Activated CD4-positive, alpha-beta memory T cell treated with anti-CD3 and anti-CD28 coated beads, Interleukin-2, amount 10 ng/mL, durations not matched to agents 7 days and 5 days (primary cell): ENCODE measurements at regions not wholly inside any gene's neighbourhood (a gene's known extent, or its start where the extent isn't known, plus 50 kb on each side); places are given as distances from the start of the nearest gene placed in this dataset.

Source experiments
- CTCF ChIA-PET: fragments of 350-600 bp; sonication (Branson Sonifier 250); formaldehyde crosslinking; loops from one replicate; lab custom pipeline; 2021; ENCODE audit warnings: antibody characterized with exemption, inconsistent platforms; lab: Charles Lee
- POLR2A ChIA-PET: fragments of 350-600 bp; sonication (Branson Sonifier 250); formaldehyde crosslinking; loops from one replicate; lab custom pipeline; 2021; ENCODE audit warnings: antibody characterized with exemption; lab: Charles Lee
- DNase-seq: peaks from one replicate; pipeline ENCODE4 v3.0.0-alpha.2; 2020
- H3K27ac Mint-ChIP-seq: one replicate; pipeline ENCODE4 v1.8.0; 2021; ENCODE audit warnings: mild to moderate bottlenecking, mixed read lengths
- H3K27me3 Mint-ChIP-seq: one replicate; pipeline ENCODE4 v1.8.0; 2021; ENCODE audit warnings: mixed read lengths
- H3K36me3 Mint-ChIP-seq: one replicate; pipeline ENCODE4 v1.8.0; 2021; ENCODE audit warnings: low read depth, mixed read lengths
- H3K4me1 Mint-ChIP-seq: one replicate; pipeline ENCODE4 v1.8.0; 2021; ENCODE audit warnings: mixed read lengths
- H3K4me3 Mint-ChIP-seq: one replicate; pipeline ENCODE4 v1.8.0; 2021; ENCODE audit warnings: mild to moderate bottlenecking, mixed read lengths
- H3K9me3 Mint-ChIP-seq: one replicate; pipeline ENCODE4 v1.8.0; 2021; ENCODE audit warnings: mixed read lengths

DNA sequence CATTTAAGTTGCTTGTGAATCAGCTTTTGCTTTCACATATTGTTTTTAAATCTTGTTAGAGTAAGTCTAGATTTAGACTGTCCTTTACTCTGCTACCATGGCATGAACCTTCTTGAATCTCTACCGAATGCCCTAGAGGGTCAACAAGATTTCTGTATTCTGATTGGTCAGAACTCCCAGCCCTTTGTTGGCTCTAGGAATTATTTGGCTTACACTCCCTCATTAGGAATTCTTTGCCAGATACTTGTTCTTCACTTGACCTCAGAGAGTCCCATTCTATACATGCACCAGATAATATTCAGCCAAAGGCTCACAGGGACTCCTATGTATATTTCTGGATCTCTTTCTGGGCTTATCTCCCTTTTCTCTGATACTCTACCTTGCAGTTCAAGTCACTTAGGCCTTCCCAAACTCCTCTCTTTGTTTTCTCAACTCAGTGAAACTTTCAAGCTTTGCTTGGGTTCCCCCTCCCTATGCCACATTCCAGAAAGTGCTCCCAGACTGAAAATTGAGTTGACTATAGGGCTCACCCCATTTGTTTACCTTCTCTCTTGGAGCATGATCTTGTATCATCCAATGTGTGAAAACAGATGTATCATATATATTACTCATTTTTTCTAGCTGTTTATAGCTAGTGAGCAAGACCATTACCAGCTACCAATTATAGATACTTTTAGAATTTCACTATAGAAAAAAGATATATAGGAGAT, 405.0 kb downstream of the PLPP3 start:
- DNase-seq: no peak
- Mint-ChIP-seq H3K27ac (no peak overlapping the region), H3K4me3 (no peak overlapping the region), H3K36me3 (no peaks in the 10 kb centered on the region), H3K9me3 (no peaks in the 10 kb centered on the region), H3K4me1 (no peaks in the 10 kb centered on the region), H3K27me3 (no peaks in the 10 kb centered on the region)
- CTCF ChIA-PET: no interaction called here
- POLR2A ChIA-PET: no interaction called here

DNA sequence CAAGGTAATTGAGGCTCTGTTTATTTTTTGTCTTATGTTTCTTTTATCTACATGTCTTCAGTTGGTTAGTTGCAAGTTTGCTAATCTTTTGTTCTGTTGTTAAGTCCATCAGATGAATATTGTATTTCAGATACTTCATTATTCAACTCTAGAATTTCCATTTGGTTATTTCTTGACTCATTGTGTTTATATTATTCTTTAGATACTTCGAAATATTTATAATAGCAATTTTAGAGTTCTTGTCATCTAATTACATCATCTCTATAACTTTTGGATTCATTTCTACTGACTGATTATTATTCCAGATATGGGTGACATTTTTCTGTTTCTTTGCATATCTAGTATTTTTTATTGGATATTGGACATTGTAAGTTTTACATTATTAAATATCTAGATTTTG, 405.6 kb downstream of the PLPP3 start:
- Mint-ChIP-seq H3K4me1 (no peaks in the 10 kb centered on the region), H3K4me3 (no peak overlapping the region), H3K27ac (no peak overlapping the region), H3K9me3 (no peaks in the 10 kb centered on the region), H3K27me3 (no peaks in the 10 kb centered on the region), H3K36me3 (no peaks in the 10 kb centered on the region)
- CTCF ChIA-PET: no interaction called here
- DNase-seq: no peak
- POLR2A ChIA-PET: no interaction called here

DNA sequence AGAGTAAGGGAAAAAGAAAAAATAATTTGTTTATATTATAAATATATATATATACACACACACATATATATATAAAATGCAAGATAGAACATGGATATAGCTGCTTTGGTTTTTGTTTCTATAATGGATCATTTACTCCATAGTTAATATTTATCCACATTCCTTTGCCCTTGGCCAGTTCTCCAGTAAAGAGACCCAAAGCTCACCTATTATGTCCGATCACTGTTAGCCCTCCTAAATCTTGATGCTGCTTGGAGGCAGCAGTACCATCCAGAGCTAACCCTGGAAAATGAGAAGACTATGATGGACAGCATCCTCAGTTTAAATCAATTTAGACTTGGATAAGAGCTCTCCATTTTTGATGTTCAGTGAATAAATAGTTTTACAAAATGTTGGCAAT, 407.7 kb downstream of the PLPP3 start:
- no peak for DNase-seq
- POLR2A ChIA-PET: no interaction called here
- H3K4me3 Mint-ChIP-seq: no peak overlapping the region
- no peaks in the 10 kb centered on the region for H3K9me3 Mint-ChIP-seq
- no peaks in the 10 kb centered on the region for H3K4me1 Mint-ChIP-seq
- no peaks in the 10 kb centered on the region for H3K27me3 Mint-ChIP-seq
- H3K27ac Mint-ChIP-seq: no peak overlapping the region
- CTCF ChIA-PET: no interaction called here
- H3K36me3 Mint-ChIP-seq: no peaks in the 10 kb centered on the region

DNA sequence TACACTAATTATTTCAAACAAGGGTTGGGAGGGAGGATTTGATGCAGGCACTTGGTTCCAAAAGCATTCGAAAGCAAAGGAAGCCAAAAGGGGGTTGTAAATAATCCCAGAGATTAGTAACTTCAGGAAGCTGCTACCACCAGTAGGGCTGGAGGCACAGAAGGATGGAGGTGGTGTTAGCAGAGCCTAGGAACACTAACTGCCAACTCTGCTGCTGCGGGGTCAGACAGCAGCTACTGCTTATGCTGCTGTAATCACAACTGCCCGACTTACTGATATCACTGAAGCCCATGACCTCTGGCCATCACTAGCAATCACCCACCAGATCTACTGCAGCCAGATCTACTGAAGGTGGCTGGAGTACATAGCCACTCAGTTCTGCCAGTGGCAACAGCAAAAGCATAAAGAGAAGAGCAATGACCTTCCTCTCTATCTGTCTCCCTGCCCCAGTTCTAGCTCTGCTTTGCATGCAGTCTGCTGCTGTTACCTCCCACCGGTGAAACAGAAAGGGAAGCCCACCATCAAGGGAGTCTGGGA, 408.5 kb downstream of the PLPP3 start:
- Mint-ChIP-seq H3K9me3 (no peaks in the 10 kb centered on the region), H3K4me1 (no peaks in the 10 kb centered on the region), H3K4me3 (no peak overlapping the region), H3K27ac (no peak overlapping the region), H3K36me3 (no peaks in the 10 kb centered on the region), H3K27me3 (no peaks in the 10 kb centered on the region)
- DNase-seq: no peak
- ChIA-PET POLR2A (no interaction called here), CTCF (no interaction called here)

DNA sequence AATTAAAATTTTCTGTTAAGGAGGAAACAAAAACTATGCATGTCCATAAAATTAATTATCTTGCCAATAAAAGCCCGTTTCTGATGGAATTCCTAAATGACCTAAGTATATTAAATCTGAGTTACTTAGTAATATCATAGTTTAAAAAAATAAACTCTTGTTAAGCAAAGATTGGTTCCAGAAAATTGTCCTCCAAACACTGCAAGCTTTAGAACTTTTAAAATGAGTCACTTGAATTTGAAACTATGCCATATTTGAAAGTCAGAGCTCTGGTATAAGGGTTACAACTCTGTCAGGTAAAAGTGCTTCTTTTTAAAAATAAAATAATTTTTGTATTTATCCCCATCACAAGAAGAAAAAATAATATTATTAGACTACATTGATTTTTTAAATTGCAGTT, 409.5 kb downstream of the PLPP3 start:
- ChIA-PET CTCF (no interaction called here), POLR2A (no interaction called here)
- H3K9me3 Mint-ChIP-seq: no peaks in the 10 kb centered on the region
- H3K4me3 Mint-ChIP-seq: no peak overlapping the region
- H3K36me3 Mint-ChIP-seq: no peaks in the 10 kb centered on the region
- H3K4me1 Mint-ChIP-seq: no peaks in the 10 kb centered on the region
- H3K27ac Mint-ChIP-seq: no peak overlapping the region
- no peak for DNase-seq
- no peaks in the 10 kb centered on the region for H3K27me3 Mint-ChIP-seq

DNA sequence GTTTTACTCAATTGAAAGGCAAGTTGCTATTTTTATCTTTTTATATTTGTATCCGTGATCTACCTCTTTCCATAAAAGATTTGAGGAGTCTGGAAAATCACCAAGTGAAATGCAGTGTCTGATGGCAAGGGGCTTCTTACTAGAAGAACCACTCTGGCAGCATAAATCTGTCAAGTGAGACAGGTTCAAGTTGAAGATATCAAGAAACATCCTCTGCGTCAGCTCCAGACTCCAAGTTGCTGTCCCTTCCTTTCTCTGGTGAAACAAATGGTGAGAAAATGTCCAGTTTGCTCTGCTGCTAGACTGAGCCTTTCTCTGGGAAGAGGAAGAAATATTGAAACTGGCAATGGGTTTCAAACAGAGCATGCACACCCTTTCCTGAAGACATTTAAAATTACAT, 411.2 kb downstream of the PLPP3 start:
- ChIA-PET POLR2A (no interaction called here), CTCF (no interaction called here)
- no peaks in the 10 kb centered on the region for H3K36me3 Mint-ChIP-seq
- no peak for DNase-seq
- H3K4me1 Mint-ChIP-seq: no peaks in the 10 kb centered on the region
- H3K4me3 Mint-ChIP-seq: no peak overlapping the region
- H3K27ac Mint-ChIP-seq: no peak overlapping the region
- no peaks in the 10 kb centered on the region for H3K9me3 Mint-ChIP-seq
- no peaks in the 10 kb centered on the region for H3K27me3 Mint-ChIP-seq

DNA sequence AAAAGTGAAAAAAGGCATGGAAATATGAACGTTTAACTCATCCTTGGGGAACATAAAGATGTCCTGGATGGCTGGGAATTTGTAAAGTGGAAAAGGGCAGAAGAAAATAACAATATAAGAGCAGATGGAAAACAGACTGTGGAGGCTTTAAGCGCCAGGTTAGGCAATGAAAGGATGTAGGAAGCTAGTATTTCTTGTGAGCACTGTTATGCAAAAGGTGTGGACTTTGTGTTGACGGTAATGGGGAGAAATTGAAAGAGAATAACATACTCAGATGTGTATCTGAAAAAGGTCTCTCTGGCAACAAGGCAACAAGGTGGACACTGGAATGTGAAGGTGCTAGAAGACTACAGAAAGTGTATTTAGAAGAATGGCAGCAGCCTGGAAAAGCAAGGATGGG, 411.8 kb downstream of the PLPP3 start:
- POLR2A ChIA-PET: no interaction called here
- Mint-ChIP-seq H3K27ac (no peak overlapping the region), H3K4me1 (no peaks in the 10 kb centered on the region), H3K4me3 (no peak overlapping the region), H3K36me3 (no peaks in the 10 kb centered on the region), H3K9me3 (no peaks in the 10 kb centered on the region), H3K27me3 (no peaks in the 10 kb centered on the region)
- CTCF ChIA-PET: no interaction called here
- no peak for DNase-seq

DNA sequence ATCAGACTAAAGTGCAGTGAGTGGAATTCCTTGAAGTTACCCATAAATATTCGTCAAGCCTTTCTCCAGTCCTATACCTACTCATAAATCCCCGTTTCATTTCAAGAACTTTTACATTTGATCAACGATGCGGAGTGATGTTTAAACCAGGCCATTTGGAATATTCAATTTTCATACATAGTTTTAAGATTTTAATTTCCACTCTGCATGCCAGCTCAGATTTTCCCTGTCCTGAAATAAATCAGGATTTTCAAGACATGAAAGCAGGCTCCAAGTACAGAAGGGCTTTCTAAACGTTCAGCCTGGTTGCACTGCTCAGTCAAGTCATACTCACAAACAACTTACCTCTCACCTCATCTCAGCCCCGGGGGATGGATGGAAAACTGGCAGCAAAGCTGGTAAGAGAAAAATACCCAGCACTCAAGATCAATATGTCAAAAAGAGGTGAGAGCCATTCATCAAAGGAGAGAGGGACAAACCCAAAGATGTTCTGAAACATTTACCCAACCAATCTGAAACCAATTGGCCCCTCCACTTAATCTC, 418.5 kb downstream of the PLPP3 start:
- ChIA-PET POLR2A (no interaction called here), CTCF (no interaction called here)
- Mint-ChIP-seq H3K27ac (no peak overlapping the region), H3K4me3 (no peak overlapping the region), H3K9me3 (no peaks in the 10 kb centered on the region), H3K4me1 (no peaks in the 10 kb centered on the region), H3K36me3 (no peaks in the 10 kb centered on the region), H3K27me3 (no peaks in the 10 kb centered on the region)
- no peak for DNase-seq

DNA sequence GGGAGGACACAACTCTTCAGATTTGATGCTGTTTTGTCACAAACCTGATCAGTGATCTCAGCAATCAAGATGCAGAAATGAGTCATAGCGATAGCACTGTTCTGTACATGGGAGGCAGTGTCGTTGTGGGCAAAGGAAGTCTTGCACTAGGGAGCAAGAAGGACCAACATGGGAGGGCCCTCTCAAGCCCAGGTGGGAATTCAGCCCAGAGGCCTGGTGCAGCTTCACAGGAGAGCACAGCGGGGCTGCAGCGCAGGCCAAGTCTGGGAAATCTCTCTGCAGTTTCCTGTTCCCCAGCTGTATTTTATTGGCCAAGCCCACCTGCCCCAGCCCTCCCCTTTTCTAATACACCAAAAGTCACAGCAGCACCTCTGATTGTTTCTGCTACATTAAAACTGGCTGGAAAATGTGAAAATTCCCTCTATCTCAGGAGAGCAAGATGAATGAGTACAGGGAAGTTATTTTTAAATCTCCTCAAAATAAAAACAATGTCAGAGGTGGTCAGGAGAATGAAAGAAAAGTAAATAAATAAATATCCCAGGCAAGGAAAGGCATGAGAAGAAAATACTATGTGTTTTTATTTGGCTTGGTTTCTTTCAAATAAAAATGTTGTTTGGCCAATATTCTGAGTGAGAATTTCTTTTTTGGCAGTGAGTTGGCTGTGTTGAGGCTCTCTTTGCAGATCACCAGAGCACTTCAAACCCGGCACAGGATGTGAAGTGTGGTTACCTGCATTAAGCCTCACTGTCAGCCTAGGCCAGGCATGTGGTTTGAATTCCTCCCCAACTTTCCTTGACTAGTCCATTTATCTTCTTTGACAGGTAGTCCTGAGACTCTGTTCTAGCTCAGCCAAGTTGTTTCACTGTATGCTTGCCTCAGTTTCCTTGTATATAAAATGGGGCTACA, 422.1 kb downstream of the PLPP3 start:
- Mint-ChIP-seq H3K27me3 (no peaks in the 10 kb centered on the region), H3K4me1 (no peaks in the 10 kb centered on the region), H3K4me3 (no peak overlapping the region), H3K9me3 (peaks cover 2% of the 10 kb centered on the region), H3K36me3 (no peaks in the 10 kb centered on the region), H3K27ac (no peak overlapping the region)
- no peak for DNase-seq
- ChIA-PET POLR2A (no interaction called here), CTCF (no interaction called here)

DNA sequence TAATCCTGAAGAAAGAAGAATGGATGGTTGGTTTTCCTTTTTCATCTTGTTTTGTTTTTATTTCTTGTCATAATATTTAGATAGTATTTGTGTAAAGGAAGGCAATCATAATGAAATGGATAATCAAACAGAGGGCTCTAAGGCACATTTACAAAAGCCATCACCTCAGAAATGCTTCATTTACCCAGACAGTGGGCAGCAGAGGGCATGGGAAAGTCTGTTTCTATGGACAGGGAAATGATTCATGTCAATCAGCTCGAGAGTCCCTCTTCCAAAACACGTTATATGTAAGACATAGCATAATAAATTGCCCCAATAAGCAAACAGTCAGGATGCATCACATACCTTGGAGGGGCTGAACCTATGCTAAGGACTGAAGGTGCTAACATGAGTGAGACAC, 426.1 kb downstream of the PLPP3 start:
- H3K27me3 Mint-ChIP-seq: no peaks in the 10 kb centered on the region

DNA sequence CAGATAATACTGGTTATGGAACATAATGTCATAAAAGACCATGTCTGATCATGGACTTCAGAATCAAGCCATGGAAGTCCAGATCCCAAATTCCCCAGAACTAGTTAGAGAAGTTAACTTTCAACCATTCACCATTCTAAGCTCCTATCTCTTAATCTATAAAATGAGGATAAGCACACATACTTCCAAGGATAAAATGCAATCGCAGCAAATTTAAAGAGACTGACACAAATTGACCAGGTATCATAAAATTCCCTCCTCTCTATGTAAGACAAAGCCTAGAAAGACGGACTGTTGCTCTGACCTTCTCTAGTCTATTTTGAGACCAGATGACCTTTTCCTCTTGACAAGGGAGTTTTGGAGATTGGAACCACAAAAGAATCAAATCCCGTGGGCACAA, 426.7 kb downstream of the PLPP3 start:
- no peak for DNase-seq
- POLR2A ChIA-PET: no interaction called here
- Mint-ChIP-seq H3K4me3 (no peak overlapping the region), H3K27ac (no peak overlapping the region), H3K36me3 (no peaks in the 10 kb centered on the region), H3K27me3 (no peaks in the 10 kb centered on the region), H3K4me1 (no peaks in the 10 kb centered on the region), H3K9me3 (peaks cover 2% of the 10 kb centered on the region)
- CTCF ChIA-PET: no interaction called here

More for the DNA sequence above, 426.1 kb downstream of the PLPP3 start:
- no peak for DNase-seq
- Mint-ChIP-seq H3K36me3 (no peaks in the 10 kb centered on the region), H3K4me1 (no peaks in the 10 kb centered on the region), H3K4me3 (no peak overlapping the region), H3K9me3 (peaks cover 2% of the 10 kb centered on the region), H3K27ac (no peak overlapping the region)
- ChIA-PET POLR2A (no interaction called here), CTCF (no interaction called here)

DNA sequence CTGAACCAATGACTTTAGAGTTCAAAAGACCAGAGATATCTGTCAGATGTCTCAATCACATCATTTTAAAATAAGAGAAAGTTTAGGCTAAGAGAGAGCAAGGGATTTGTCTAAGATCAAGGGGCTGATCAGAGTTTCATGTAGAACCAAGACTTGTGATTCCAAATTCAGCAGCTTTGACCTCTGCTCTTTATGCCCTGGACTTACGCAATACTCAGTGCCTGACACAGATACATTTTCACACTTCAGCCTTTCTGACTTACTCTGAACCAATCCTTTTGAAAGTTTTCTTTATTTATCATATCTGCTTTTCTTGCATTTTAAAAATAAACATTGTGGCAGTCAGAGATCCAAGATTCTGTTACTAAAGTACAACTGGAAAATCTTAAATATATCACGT, 428.0 kb downstream of the PLPP3 start:
- peaks cover 2% of the 10 kb centered on the region for H3K9me3 Mint-ChIP-seq
- H3K36me3 Mint-ChIP-seq: no peaks in the 10 kb centered on the region
- H3K4me1 Mint-ChIP-seq: no peaks in the 10 kb centered on the region
- CTCF ChIA-PET: no interaction called here
- H3K27ac Mint-ChIP-seq: no peak overlapping the region
- no peak for DNase-seq
- no peaks in the 10 kb centered on the region for H3K27me3 Mint-ChIP-seq
- no peak overlapping the region for H3K4me3 Mint-ChIP-seq
- POLR2A ChIA-PET: no interaction called here

DNA sequence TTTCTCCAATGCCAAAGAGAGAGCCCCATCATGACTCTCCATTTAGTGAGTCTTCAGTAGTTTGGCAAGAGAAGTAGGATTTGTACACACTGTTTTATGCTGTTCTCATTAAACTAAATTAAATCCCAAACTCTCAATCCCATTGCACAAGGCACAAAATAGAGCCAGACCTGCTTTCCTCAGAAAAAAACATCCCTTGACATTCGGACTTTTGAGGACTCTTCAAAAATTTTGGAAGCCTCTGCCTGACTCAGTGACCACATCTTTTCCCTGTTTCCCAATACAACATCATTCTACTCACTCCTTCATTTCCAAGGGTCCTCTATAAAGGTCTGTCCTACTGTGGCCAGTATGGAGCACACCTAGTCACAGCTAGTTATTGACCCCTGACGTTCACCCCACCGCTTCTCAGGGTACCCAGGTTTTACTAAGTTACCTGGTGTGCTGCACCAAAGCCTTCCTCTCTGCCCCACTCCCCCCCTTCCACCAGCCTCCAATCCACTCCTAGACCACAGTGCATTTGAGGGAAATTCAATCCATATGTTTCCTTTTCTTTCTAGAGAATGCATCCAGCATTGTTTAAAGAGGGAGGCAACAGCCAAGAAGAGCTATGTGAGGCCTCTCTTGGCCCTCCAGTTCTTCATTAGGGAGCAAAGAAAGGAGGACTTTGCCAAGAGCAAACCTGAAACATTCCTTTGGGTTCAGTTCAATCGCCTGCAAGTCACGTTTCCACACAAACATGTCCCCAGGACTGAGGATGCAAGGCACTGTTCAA, 428.7 kb downstream of the PLPP3 start:
- H3K27me3 Mint-ChIP-seq: no peaks in the 10 kb centered on the region
- CTCF ChIA-PET: no interaction called here
- no peaks in the 10 kb centered on the region for H3K4me1 Mint-ChIP-seq
- H3K9me3 Mint-ChIP-seq: peaks cover 2% of the 10 kb centered on the region
- H3K27ac Mint-ChIP-seq: no peak overlapping the region
- POLR2A ChIA-PET: no interaction called here
- H3K36me3 Mint-ChIP-seq: no peaks in the 10 kb centered on the region
- no peak for DNase-seq
- H3K4me3 Mint-ChIP-seq: no peak overlapping the region
